A549 (cell line): ENCODE measurements at regions not wholly inside any gene's neighbourhood (a gene's known extent, or its start where the extent isn't known, plus 50 kb on each side); places are given as distances from the start of the nearest gene placed in this dataset.

Experiments used
- BHLHE40 ChIP-seq: IDR thresholded peaks from 2 replicates; pipeline ENCODE4 v1.6.1; 2012; ENCODE audit warnings: low read depth, low read length, inconsistent platforms
- CEBPB ChIP-seq, 2 experiments: fragments of >200 bp in 1 of 2; sonication (Bioruptor Twin) in 1 of 2; formaldehyde crosslinking in 1 of 2; IDR thresholded peaks; 2 replicates each; pipeline ENCODE4 v1.6.1; 2012 to 2016
- HMGXB4 ChIP-seq: fragments of 250-450 bp; sonication (Bioruptor Pico); IDR thresholded peaks from 2 replicates; pipeline ENCODE4 v1.5.0; 2021; ENCODE audit warnings: mild to moderate bottlenecking, moderate library complexity, borderline replicate concordance
- HOXB5 ChIP-seq: fragments of 250-450 bp; sonication (Bioruptor Pico); IDR thresholded peaks from 2 replicates; pipeline ENCODE4 v1.5.0; 2020; ENCODE audit warnings: mild to moderate bottlenecking, moderate library complexity
- JUN ChIP-seq, 2 experiments: fragments of >200 bp; sonication (Bioruptor Twin); formaldehyde crosslinking; IDR thresholded peaks; 2 replicates in 1 of 2; 3 replicates in 1 of 2; pipeline ENCODE4 v1.6.1; 2016 to 2017
- MAX ChIP-seq: IDR thresholded peaks from 2 replicates; pipeline ENCODE4 v1.6.1; 2012
- POLR2A ChIP-seq: IDR thresholded peaks from 2 replicates; pipeline ENCODE4 v1.6.1; 2012; ENCODE audit warnings: mild to moderate bottlenecking, low read length
- RFX5 ChIP-seq: fragments of 450-650 bp; IDR thresholded peaks from 2 replicates; pipeline ENCODE4 v1.7.1; 2014; ENCODE audit warnings: antibody characterized with exemption, mild to moderate bottlenecking, moderate library complexity
- RNF2 ChIP-seq: fragments of 200-600 bp; sonication (generic); IDR thresholded peaks from 2 replicates; pipeline ENCODE4 v1.6.1; 2016; ENCODE audit warnings: low read depth, mild to moderate bottlenecking, antibody characterized with exemption, moderate library complexity, borderline replicate concordance
- TF ChIP-seq, protein P1 (sequence below): fragments of >200 bp; sonication (Bioruptor Twin); formaldehyde crosslinking; IDR thresholded peaks from 3 replicates; pipeline ENCODE4 v1.5.1; 2016
- TF ChIP-seq, protein P2 (sequence below): fragments of 450-650 bp; IDR thresholded peaks from 2 replicates; pipeline ENCODE4 v1.6.1; 2014; ENCODE audit warnings: antibody characterized with exemption

- TF ChIP-seq, protein P1, sequence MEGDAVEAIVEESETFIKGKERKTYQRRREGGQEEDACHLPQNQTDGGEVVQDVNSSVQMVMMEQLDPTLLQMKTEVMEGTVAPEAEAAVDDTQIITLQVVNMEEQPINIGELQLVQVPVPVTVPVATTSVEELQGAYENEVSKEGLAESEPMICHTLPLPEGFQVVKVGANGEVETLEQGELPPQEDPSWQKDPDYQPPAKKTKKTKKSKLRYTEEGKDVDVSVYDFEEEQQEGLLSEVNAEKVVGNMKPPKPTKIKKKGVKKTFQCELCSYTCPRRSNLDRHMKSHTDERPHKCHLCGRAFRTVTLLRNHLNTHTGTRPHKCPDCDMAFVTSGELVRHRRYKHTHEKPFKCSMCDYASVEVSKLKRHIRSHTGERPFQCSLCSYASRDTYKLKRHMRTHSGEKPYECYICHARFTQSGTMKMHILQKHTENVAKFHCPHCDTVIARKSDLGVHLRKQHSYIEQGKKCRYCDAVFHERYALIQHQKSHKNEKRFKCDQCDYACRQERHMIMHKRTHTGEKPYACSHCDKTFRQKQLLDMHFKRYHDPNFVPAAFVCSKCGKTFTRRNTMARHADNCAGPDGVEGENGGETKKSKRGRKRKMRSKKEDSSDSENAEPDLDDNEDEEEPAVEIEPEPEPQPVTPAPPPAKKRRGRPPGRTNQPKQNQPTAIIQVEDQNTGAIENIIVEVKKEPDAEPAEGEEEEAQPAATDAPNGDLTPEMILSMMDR = no peak
- TF ChIP-seq BHLHE40 (no peak), RNF2 (no peak), CEBPB (IDR thresholded peaks at IDR 0.05) (no peak), POLR2A (no peak), HOXB5 (CRISPR knock-in tag) (no peak), MAX (no peak), JUN (IDR thresholded peaks at IDR 0.05) (no peak), RFX5 (no peak), HMGXB4 (CRISPR knock-in tag) (no peak)
- TF ChIP-seq, protein P2, sequence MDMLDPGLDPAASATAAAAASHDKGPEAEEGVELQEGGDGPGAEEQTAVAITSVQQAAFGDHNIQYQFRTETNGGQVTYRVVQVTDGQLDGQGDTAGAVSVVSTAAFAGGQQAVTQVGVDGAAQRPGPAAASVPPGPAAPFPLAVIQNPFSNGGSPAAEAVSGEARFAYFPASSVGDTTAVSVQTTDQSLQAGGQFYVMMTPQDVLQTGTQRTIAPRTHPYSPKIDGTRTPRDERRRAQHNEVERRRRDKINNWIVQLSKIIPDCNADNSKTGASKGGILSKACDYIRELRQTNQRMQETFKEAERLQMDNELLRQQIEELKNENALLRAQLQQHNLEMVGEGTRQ = no peak
These were observed 67.5 kb upstream of the PRR23C start for GRCh38 chr3:139112230-139112558.
